GM19468 (cell line): ENCODE measurements at regions not wholly inside any gene's neighbourhood (a gene's known extent, or its start where the extent isn't known, plus 50 kb on each side); places are given as distances from the start of the nearest gene placed in this dataset.
"Not testable (repeated sequence)": the region's sequence is repeated elsewhere in the genome, so short reads cannot be mapped to it uniquely, and the experiment has no call there.

Experiments used
- ATAC-seq: cut with Tn5 transposase; IDR thresholded peaks from one replicate; pipeline ENCODE4 v1.9.1; 2021; ENCODE audit warnings: mild to moderate bottlenecking, moderate library complexity, moderate number of reproducible peaks; ENCODE audit not compliant: unreplicated experiment; ENCODE audit errors: extremely low read depth

DNA sequence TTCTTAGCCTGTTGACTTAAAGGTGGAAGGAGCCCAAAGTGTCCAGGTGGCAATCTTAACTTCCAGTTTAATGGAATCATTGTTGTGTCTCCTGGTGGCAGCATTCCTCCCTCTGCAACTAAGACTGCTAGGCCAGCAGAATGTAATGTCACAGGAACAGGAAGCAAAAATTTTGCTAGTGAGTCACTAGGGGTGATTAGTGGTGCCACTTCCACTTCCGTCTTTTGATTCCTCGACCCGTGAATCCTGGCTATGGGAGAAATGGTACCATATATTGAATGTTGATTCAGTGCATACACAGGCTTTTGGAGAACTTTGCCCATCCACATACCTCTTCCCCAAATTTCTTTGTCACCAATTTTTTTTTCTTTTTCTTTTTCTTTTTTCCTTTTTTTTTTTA, 661.4 kb downstream of the TAF11L14 start:
- ATAC-seq, result not testable (repeated sequence)

- ATAC-seq, result no peak
These were observed 664.9 kb downstream of the TAF11L14 start for GRCh38 chr5:18299166-18299565.

- ATAC-seq, result peak; percentile 65
These were observed 671.1 kb downstream of the TAF11L14 start for GRCh38 chr5:18305288-18305924.

DNA sequence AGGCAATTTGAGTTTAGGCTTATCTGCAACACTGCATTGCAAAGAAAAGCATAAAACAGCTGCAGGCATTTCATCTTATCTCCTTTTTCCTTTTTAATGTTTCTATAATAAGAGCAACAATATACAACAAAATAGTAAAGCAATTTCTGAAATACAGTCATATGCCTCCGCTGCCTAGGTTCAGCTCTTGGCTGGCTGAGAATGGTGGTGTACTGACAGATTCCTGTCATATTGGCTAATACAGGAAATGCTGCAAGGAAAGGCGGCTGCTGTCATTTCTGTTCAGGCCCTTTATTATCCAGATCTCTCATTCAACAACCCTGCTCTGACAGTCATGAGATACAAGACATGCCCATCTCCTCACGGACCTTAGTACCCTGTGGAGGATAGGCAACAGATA, 677.0 kb downstream of the TAF11L14 start:
- ATAC-seq, result no peak

DNA sequence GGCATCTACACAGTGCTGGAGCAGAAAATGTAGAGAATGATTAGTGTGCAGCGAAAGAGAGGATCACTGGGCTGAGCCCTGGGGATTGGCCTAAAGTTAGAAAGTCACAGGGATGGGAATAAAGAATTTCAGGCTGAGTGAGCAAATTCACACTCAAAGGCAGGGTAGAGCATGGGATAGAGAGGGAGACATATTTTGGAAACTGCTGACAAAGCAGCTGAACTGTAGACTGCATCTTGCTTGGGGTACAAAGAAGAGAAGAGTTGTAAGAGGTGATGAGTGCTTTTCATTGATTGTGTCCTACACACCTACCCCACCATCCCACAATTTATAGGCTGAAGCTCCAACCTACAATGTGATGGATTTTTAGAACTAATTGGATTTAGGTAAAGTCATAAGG, 677.8 kb downstream of the TAF11L14 start:
- ATAC-seq, result no peak

GRCh38 chr5:18314192-18314778, 680.0 kb downstream of the TAF11L14 start:
- no peak for ATAC-seq

DNA sequence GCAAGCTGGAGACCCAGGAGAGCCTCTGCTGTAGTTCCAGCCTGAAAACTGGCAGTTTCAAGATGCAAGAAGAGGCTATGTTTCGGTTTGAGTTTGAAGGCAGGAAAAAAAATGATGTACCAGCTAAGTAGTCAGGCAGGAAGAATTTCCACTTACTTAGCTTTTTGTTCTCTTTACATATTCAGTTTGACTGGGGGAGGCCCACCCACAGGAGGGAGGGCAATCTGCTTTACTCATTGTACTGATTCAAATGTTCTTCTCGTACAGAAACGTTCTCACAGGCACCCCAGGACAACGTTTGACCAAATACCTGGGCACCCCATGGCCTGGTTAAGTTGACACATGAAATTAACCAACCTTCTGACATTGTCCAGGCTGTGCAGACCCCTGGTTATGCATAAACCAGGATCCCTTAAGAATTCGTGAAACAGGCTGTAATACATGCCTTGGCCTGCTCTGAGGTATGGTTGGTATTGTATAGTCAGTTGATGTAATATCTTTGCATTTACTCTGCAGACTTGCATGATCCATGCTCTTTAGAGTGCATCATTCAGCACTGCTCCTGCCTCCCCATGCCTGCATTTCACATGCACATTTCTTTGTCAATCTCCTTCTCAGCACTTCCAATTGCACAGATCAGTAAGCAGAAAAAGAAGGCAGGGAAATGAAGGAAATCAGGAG, 687.1 kb downstream of the TAF11L14 start:
- no peak for ATAC-seq

DNA sequence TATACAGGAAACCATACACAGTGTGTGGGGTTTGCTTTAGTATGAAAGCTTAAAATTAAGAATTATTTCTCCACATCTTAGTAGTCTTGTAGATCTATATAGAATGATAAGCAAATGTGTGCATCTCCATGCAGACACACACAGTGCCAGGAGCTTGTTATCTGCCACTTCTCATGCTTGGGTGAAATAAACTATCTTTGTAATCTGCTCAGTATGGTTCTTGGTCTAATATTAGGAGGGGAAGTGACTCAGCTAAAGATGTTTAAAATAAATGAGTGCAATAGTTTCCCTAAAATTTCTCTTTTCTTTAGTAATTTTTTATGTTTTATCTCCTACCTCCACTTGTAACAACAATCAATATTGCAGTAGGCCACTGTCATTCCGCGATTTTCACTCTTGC, 689.6 kb downstream of the TAF11L14 start:
- no peak for ATAC-seq

- ATAC-seq, result no peak
These were observed 691.2 kb downstream of the TAF11L14 start for GRCh38 chr5:18325431-18325830.

- no peak for ATAC-seq
These were observed 695.1 kb downstream of the TAF11L14 start for GRCh38 chr5:18329328-18329727.

GRCh38 chr5:18333841-18334240, 699.6 kb downstream of the TAF11L14 start:
- no peak for ATAC-seq

GRCh38 chr5:18334949-18335348, 700.7 kb downstream of the TAF11L14 start:
- ATAC-seq, result no peak

DNA sequence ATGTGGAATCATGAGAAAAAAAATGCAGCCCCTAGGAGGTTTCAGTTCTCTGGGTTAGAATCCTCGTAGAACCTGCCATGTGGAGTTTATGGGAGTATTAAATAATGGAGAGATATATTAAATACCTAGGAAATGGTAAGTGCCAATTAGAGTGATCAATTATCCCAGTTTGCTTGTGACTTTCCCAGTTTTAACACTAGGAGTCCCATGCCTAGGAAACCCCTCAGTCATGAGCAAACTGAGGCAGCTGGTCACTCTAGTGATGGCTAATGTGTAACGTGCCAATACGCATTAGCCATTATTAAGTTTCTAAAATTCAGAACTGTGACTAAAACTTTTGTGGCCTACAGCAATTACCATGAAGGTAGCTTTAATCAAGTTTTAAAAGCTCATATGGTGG, 720.6 kb downstream of the TAF11L14 start:
- no peak for ATAC-seq

- no peak for ATAC-seq
These were observed 723.2 kb downstream of the TAF11L14 start for GRCh38 chr5:18357486-18357885.

- ATAC-seq, result no peak
These were observed 732.0 kb downstream of the TAF11L14 start for GRCh38 chr5:18366234-18366633.

GRCh38 chr5:18370531-18370930, 736.3 kb downstream of the TAF11L14 start:
- no peak for ATAC-seq

DNA sequence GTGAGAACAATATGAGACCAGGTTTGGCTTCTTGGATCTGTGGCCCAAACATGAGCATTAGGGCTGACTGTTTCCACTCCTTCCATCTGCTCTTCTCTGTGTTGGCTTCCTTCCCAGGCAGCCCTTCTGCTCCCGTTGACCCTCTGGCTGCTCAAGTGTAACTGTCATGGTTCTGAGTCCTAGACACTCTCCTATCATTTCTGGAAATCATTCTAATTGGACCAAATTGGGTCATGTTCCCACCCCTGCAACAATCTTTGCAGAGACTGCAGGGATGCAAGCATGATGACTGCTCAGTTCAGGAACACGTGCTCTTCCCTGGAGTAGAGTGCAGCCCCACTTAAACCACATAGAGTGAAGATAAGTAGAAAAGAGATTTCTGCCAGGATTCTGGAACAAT, 741.4 kb downstream of the TAF11L14 start:
- ATAC-seq, result no peak

- no peak for ATAC-seq
These were observed 743.8 kb downstream of the TAF11L14 start for GRCh38 chr5:18378066-18378465.

GRCh38 chr5:18379189-18379588, 744.9 kb downstream of the TAF11L14 start:
- ATAC-seq, result no peak

GRCh38 chr5:18380729-18381362, 746.6 kb downstream of the TAF11L14 start:
- no peak for ATAC-seq
